ENCODE measurements at regions not wholly inside any gene's neighbourhood (a gene's known extent, or its start where the extent isn't known, plus 50 kb on each side); places are given as distances from the start of the nearest gene placed in this dataset.

DNA sequence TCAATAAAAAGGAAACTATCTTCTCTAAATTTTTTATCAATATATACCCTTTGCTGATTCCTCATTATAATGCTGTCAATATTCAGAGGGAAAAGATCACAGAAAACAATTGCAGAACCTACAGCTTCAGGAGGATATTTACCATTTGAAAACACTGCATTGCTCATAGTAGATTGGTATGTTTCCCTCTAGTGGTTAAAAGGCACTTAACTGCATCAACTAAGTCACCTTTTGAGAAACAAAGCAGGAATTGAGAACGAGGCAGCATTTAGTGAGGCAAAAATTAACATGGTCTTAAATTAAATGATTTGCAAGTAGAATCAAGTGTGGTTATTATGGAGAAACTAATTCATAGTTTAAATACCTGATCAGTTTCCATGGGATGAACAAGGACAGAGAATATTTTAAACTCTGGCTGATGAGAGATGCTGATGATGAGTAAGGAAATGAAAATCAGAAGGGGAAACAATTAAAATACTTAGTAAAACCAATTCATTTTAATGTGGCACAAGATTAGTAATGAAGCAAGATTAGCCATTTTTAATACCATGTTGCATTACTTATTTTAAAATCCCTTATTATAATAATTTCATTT, 642.1 kb downstream of the EPHA7 start:
- H3K27ac ChIP-seq, result no peak overlapping the region
- no peaks in the 10 kb centered on the region for H3K4me1 ChIP-seq
- H3K4me3 ChIP-seq, result no peak overlapping the region
- H3K9me3 ChIP-seq, result no peaks in the 10 kb centered on the region
- TF ChIP-seq SMC3 (IDR thresholded peaks at IDR 0.05), result no peak
- TF ChIP-seq POLR2AphosphoS2 (conservative IDR thresholded peaks at IDR 0.05; ENCODE audit: low read length), result no peak
- ATAC-seq, result no peak
- WGBS (ENCODE audit: missing lambda C conversion rate), result 0% methylated on average over 1 of the region's 1 CpG
- H3K4me2 ChIP-seq, result no peak overlapping the region
- ChIA-PET CTCF (no interaction called here), POLR2A (no interaction called here)
- no peak for FAIRE-seq
- peak in 1 of 2 experiments; percentile 4 for DNase-seq (ENCODE audit: low read depth in 1 of 2, low spot score in 1 of 2)

DNA sequence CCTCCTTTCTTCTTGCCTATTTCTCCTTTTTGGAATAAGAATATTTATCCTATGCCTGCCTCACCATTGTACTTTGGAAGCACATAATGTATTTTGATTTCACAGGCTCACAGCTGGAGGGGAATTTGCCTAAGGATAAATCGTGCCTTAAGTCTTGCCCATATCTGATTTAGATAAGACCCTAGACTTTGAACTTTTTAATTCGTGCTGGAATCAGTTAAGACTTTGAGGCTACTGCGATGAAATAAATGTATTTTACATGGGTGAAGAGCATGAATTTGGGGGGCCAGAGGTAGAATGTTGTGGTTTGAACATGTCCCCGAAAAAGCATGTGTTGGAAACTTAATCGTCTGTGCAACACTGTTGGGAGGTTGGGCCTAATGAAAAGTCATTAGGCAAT, 648.8 kb downstream of the EPHA7 start:
- TF ChIP-seq HDAC2 (IDR thresholded peaks at IDR 0.05) (no peak), ZSCAN20 (CRISPR knock-in tag; IDR thresholded peaks at IDR 0.05) (no peak), POLR2A (IDR thresholded peaks at IDR 0.05; ENCODE audit: low read length) (no peak), MYC (IDR thresholded peaks at IDR 0.05; ENCODE audit: borderline replicate concordance, low read length) (no peak)
- TF ChIP-seq, protein P1, sequence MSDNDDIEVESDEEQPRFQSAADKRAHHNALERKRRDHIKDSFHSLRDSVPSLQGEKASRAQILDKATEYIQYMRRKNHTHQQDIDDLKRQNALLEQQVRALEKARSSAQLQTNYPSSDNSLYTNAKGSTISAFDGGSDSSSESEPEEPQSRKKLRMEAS (IDR thresholded peaks at IDR 0.05), result no peak
- TF ChIP-seq, protein P2, sequence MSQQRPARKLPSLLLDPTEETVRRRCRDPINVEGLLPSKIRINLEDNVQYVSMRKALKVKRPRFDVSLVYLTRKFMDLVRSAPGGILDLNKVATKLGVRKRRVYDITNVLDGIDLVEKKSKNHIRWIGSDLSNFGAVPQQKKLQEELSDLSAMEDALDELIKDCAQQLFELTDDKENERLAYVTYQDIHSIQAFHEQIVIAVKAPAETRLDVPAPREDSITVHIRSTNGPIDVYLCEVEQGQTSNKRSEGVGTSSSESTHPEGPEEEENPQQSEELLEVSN (IDR thresholded peaks at IDR 0.05; ENCODE audit: borderline replicate concordance, low read depth), result no peak
- ATAC-seq (no peak), DNase-seq (ENCODE audit: low read depth in 1 of 2, low spot score in 1 of 2) (no peak), FAIRE-seq (no peak)
- ChIA-PET POLR2A (no interaction called here), CTCF (no interaction called here)
- no peak overlapping the region for H3K4me2 ChIP-seq
- H3K9me3 ChIP-seq, result no peaks in the 10 kb centered on the region
- H3K27ac ChIP-seq, result no peak overlapping the region
- WGBS (ENCODE audit: missing lambda C conversion rate), result 2% methylated on average over 4 of the region's 5 CpGs
- no peak overlapping the region for H3K4me3 ChIP-seq
- no peaks in the 10 kb centered on the region for H3K4me1 ChIP-seq

DNA sequence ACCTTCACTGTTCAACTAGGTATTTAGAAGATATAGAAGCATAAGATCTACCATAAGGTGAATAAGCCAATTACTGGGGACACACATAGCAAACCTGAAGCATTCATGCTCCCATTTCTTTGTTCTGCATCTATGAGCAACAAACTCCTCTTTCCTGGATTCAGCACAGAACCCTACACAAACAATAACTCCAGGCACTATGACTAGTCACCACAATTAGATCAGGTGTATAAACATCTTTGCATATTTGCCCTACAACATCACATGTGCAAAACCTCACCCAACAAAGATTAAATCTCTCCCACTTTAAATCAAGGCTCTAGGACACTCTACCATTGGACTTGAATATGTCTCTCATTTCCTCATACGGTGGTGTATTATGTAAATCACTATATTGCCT, 652.3 kb downstream of the EPHA7 start:
- CTCF ChIA-PET, result no interaction called here
- Histone ChIP-seq H3K4me1 (no peaks in the 10 kb centered on the region), H3K4me2 (no peak overlapping the region), H3K27ac (no peak overlapping the region), H3K4me3 (no peak overlapping the region), H3K9me3 (no peaks in the 10 kb centered on the region)
- WGBS (ENCODE audit: missing lambda C conversion rate), result 11% methylated on average over 1 of the region's 1 CpG
- FAIRE-seq, result no peak
- no peak for ATAC-seq
- POLR2A ChIA-PET, result no interaction called here
- no peak for DNase-seq (ENCODE audit: low read depth in 1 of 2, low spot score in 1 of 2)
- no peak for TF ChIP-seq NFE2L2 (conservative IDR thresholded peaks at IDR 0.05; ENCODE audit: low read length)
- no peak for TF ChIP-seq CHD2 (IDR thresholded peaks at IDR 0.05; ENCODE audit: low read length, partially characterized antibody)
- TF ChIP-seq, protein P3, sequence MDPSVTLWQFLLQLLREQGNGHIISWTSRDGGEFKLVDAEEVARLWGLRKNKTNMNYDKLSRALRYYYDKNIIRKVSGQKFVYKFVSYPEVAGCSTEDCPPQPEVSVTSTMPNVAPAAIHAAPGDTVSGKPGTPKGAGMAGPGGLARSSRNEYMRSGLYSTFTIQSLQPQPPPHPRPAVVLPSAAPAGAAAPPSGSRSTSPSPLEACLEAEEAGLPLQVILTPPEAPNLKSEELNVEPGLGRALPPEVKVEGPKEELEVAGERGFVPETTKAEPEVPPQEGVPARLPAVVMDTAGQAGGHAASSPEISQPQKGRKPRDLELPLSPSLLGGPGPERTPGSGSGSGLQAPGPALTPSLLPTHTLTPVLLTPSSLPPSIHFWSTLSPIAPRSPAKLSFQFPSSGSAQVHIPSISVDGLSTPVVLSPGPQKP (IDR thresholded peaks at IDR 0.05; ENCODE audit: low read depth, low read length), result no peak
- TF ChIP-seq RAD21 (conservative IDR thresholded peaks at IDR 0.05 in 1 of 2, IDR thresholded peaks at IDR 0.05 in 1 of 2), result no peak

DNA sequence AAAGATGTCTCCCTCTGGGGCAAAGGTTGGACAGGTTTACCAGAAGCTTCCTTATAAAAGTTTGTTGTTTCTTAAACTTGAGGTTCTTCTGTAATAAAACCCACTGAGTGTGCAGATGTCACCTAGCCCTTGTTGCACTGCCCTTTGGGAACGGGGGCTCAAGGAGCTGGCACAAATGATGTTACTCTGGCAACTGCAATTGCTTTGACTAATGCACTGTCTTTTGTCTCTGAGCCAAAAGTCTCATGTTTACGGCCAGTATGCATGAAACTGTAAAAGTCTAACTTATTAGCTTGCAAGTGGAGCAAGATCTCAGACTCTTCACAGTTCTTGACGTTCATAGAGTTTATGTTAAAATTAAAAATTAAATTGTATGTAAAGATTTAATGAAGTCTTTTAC, 655.7 kb downstream of the EPHA7 start:
- Histone ChIP-seq H3K4me3 (no peak overlapping the region), H3K27ac (no peak overlapping the region), H3K9me3 (no peaks in the 10 kb centered on the region), H3K4me1 (no peaks in the 10 kb centered on the region), H3K4me2 (no peak overlapping the region)
- CTCF ChIA-PET, result no interaction called here
- no peak for DNase-seq (ENCODE audit: low read depth in 1 of 2, low spot score in 1 of 2)
- no peak for FAIRE-seq
- POLR2A ChIA-PET, result no interaction called here
- no peak for ATAC-seq
- WGBS (ENCODE audit: missing lambda C conversion rate), result 3% methylated on average over 3 of the region's 3 CpGs
- TF ChIP-seq KDM1A (IDR thresholded peaks at IDR 0.05; ENCODE audit: low read depth) (no peak), ZSCAN20 (CRISPR knock-in tag; IDR thresholded peaks at IDR 0.05) (no peak), BHLHE40 (IDR thresholded peaks at IDR 0.05; ENCODE audit: low read depth, low read length) (no peak), FOSB (CRISPR knock-in tag; IDR thresholded peaks at IDR 0.05) (no peak), CEBPB (IDR thresholded peaks at IDR 0.05) (no peak), ESRRA (IDR thresholded peaks at IDR 0.05; ENCODE audit: borderline replicate concordance, low read length) (no peak)
- TF ChIP-seq, protein P3 (IDR thresholded peaks at IDR 0.05; ENCODE audit: low read depth, low read length), result no peak
